Heart left ventricle (tissue), 13 donors: ENCODE measurements at regions not wholly inside any gene's neighbourhood (a gene's known extent, or its start where the extent isn't known, plus 50 kb on each side); places are given as distances from the start of the nearest gene placed in this dataset.

Experiments used
- POLR2A ChIP-seq, 2 donors: fragments of 450-650 bp; IDR thresholded peaks; one replicate each; pipeline ENCODE4 v1.6.1; 2017; ENCODE audit warnings: antibody characterized with exemption in 2 of 2, mild to moderate bottlenecking in 2 of 2, moderate library complexity in 2 of 2
- TF ChIP-seq, protein P1 (sequence below), 12 donors: fragments of 200-600 bp; sonication (generic) in 4 of 12; IDR thresholded peaks; one replicate each; pipeline versions ENCODE4 v1.5.0 to v1.8.0; 2018 to 2022; ENCODE audit warnings: antibody characterized with exemption in 12 of 12, mild to moderate bottlenecking in 5 of 12
- donor health status: ischemic (EF 13 %, LVEDD 7.1; RV severe dilation, severe dysfunction).
- donor health status: DM: no; HTN: yes; CAD: no.
- donor health status: DM: no; HTN: no; CAD: no.
- donor health status: ischemic (EF 25% LVEDD 6.9; RV normal size, moderate dysfunction).
- donor health status: ischemic (EF 25% LVEDD 5.7; RV mildly dilated, moderate dysfunction).
- donor health status: ischemic (EF 35%, LVEDD 5.7; RV mildly dilated, moderate dysfunction).
- donor health status: nonischemic (EF 11% LVEDD 7.7; RV severe dilation, severe dysfunction).
- donor health status: DM: yes; HTN: yes; CAD: no.
- donor health status: PGD.
- donor health status: ischemic (EF 29% LVEDD 5.4; RV normal size, mild dysfunction).
- donor health status: nonischemic (EF 23%, LVEDD 6.1; RV moderate dilation, normal function).

DNA sequence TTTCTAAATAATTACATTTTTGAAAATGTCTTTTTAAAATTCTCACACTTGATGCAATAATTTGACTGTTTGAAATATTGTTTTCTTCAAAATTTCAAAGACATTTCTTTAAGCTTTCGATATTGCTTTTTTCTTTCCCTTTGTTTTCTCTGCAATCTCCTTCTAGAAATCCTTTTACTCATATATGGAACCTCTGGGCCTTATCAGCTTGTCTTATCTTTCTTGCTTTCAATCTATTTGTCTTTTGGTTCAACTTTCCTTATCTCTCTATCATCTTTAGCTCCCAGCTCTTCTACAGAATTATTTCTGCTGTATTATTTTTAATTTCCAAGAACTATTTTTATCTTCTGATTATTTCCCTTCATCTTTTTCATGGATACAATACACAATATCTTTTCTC lies 80.7 kb upstream of the DIAPH3 start:
- no peak for TF ChIP-seq POLR2A (IDR thresholded peaks at IDR 0.05)
- TF ChIP-seq, protein P1, sequence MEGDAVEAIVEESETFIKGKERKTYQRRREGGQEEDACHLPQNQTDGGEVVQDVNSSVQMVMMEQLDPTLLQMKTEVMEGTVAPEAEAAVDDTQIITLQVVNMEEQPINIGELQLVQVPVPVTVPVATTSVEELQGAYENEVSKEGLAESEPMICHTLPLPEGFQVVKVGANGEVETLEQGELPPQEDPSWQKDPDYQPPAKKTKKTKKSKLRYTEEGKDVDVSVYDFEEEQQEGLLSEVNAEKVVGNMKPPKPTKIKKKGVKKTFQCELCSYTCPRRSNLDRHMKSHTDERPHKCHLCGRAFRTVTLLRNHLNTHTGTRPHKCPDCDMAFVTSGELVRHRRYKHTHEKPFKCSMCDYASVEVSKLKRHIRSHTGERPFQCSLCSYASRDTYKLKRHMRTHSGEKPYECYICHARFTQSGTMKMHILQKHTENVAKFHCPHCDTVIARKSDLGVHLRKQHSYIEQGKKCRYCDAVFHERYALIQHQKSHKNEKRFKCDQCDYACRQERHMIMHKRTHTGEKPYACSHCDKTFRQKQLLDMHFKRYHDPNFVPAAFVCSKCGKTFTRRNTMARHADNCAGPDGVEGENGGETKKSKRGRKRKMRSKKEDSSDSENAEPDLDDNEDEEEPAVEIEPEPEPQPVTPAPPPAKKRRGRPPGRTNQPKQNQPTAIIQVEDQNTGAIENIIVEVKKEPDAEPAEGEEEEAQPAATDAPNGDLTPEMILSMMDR (IDR thresholded peaks at IDR 0.05), result no peak
